CD4-positive, alpha-beta memory T cell (primary cell): ENCODE measurements at regions not wholly inside any gene's neighbourhood (a gene's known extent, or its start where the extent isn't known, plus 50 kb on each side); places are given as distances from the start of the nearest gene placed in this dataset.

ENCODE experiments used
- CTCF ChIA-PET: fragments of 350-600 bp; sonication (Branson Sonifier 250); formaldehyde crosslinking; loops from one replicate; lab custom pipeline; 2021; ENCODE audit warnings: inconsistent platforms; ENCODE audit not compliant: partially characterized antibody; lab: Charles Lee
- POLR2A ChIA-PET: fragments of 350-600 bp; sonication (Branson Sonifier 250); formaldehyde crosslinking; loops from one replicate; lab custom pipeline; 2021; ENCODE audit not compliant: partially characterized antibody; lab: Charles Lee
- DNase-seq, 5 donors: peaks; one replicate each; pipeline versions ENCODE4 v3.0.0 to v3.0.0-alpha.2; 2020 to 2022; ENCODE audit warnings: mixed read lengths in 1 of 5
- H3K27ac ChIP-seq: one replicate; pipeline ENCODE4 v1.7.0; 2013; ENCODE audit warnings: low read depth, low read length
- H3K27me3 ChIP-seq: 2 replicates; pipeline ENCODE4 v1.7.0; 2013; ENCODE audit warnings: mild to moderate bottlenecking, low read length, moderate library complexity; ENCODE audit not compliant: insufficient read depth
- H3K36me3 ChIP-seq: 2 replicates; pipeline ENCODE4 v1.7.0; 2013; ENCODE audit warnings: mild to moderate bottlenecking, low read length, moderate library complexity; ENCODE audit not compliant: insufficient read depth
- H3K4me1 ChIP-seq: 2 replicates; pipeline ENCODE4 v1.7.0; 2013; ENCODE audit warnings: mild to moderate bottlenecking, low read length, moderate library complexity; ENCODE audit not compliant: insufficient read depth
- H3K4me3 ChIP-seq, 2 donors: one replicate each; pipeline ENCODE4 v1.7.0; 2013; ENCODE audit warnings: low read length in 2 of 2, mild to moderate bottlenecking in 1 of 2
- H3K9me3 ChIP-seq, 2 donors: one replicate each; pipeline ENCODE4 v1.7.0; 2013; ENCODE audit warnings: low read length in 2 of 2, control low read depth in 1 of 2; ENCODE audit not compliant: control insufficient read depth in 1 of 2
- H3K27ac Mint-ChIP-seq, 7 donors: one replicate each; pipeline ENCODE4 v1.8.0; 2020 to 2021; ENCODE audit warnings: mixed read lengths in 7 of 7, mild to moderate bottlenecking in 6 of 7, inconsistent platforms in 3 of 7, moderate library complexity in 3 of 7
- H3K27me3 Mint-ChIP-seq, 2 donors: one replicate each; pipeline ENCODE4 v1.8.0; 2020 to 2021; ENCODE audit warnings: mixed read lengths in 2 of 2
- H3K36me3 Mint-ChIP-seq, 2 donors: one replicate each; pipeline ENCODE4 v1.8.0; 2020 to 2021; ENCODE audit warnings: mixed read lengths in 2 of 2, inconsistent platforms in 1 of 2, mild to moderate bottlenecking in 1 of 2
- H3K4me1 Mint-ChIP-seq, 4 donors: one replicate each; pipeline ENCODE4 v1.8.0; 2020 to 2021; ENCODE audit warnings: mixed read lengths in 4 of 4, mild to moderate bottlenecking in 1 of 4
- H3K4me3 Mint-ChIP-seq, 8 donors: one replicate each; pipeline ENCODE4 v1.8.0; 2020 to 2021; ENCODE audit warnings: mixed read lengths in 8 of 8, mild to moderate bottlenecking in 7 of 8, moderate library complexity in 6 of 8, inconsistent platforms in 3 of 8
- H3K9me3 Mint-ChIP-seq, 8 donors: one replicate each; pipeline ENCODE4 v1.8.0; 2020 to 2021; ENCODE audit warnings: mixed read lengths in 8 of 8, mild to moderate bottlenecking in 5 of 8, inconsistent platforms in 3 of 8, moderate library complexity in 1 of 8
- intact Hi-C: fragments of 100-400 bp; cut with micrococcal nuclease; formaldehyde crosslinking; loops from one replicate; pipeline ENCODE4 v1.15.1; 2023

DNA sequence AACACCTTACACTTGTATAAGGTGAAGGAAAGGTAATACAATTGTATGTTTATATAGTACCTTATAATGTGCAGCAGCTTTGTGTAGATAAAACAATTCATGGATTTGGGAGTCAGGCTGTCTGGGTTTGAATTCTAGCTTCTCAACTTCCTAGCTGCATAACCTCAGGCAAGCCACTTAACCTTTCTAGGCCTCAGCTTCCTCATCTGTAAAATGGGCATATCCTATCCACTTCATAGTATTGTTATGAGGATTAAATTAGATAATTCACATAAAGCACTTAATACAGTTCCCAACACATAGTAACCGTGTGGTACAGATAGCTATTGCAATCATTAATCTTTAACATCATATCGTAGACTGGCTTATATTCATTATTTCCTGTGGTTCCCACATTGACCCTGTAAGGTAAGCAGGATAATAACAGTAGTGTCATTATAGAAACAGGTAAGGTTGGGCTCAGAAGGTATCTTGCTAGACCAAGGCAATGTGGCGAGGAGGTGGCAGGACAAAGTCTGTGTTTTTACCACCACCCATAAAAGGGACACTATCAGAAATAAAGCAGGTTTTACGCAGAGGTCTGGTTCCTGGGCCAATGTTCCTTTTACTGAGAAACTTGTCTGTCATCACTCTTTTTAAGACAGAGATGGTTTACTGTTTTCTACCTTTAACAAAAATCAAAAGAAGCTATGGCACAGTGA is 334.1 kb downstream of the RRAGC start:
- Mint-ChIP-seq H3K4me1 (peaks cover 7 to 12% (median 10%) of the 10 kb centered on the region in 4 donors), H3K27ac (no peak overlapping the region), H3K4me3 (no peak overlapping the region), H3K36me3 (no peaks in the 10 kb centered on the region), H3K27me3 (peaks cover 6 to 13% of the 10 kb centered on the region in 2 donors), H3K9me3 (peaks cover 0 to 1% (median 0%) of the 10 kb centered on the region in 8 donors)
- no peak for DNase-seq
- Histone ChIP-seq H3K27ac (no peak overlapping the region), H3K4me1 (peaks cover 8% of the 10 kb centered on the region), H3K9me3 (no peaks in the 10 kb centered on the region), H3K4me3 (no peak overlapping the region), H3K36me3 (no peaks in the 10 kb centered on the region), H3K27me3 (no peaks in the 10 kb centered on the region)
- intact Hi-C loops = no loop called here
- CTCF ChIA-PET = interaction anchor here (0.8 to 1.5 kb wide), 3 partner anchors 21 to 35 kb away, joined by 3 to 4 read pairs (median 3); no protein-coding TSS in a partner anchor
- POLR2A ChIA-PET = no interaction called here

DNA sequence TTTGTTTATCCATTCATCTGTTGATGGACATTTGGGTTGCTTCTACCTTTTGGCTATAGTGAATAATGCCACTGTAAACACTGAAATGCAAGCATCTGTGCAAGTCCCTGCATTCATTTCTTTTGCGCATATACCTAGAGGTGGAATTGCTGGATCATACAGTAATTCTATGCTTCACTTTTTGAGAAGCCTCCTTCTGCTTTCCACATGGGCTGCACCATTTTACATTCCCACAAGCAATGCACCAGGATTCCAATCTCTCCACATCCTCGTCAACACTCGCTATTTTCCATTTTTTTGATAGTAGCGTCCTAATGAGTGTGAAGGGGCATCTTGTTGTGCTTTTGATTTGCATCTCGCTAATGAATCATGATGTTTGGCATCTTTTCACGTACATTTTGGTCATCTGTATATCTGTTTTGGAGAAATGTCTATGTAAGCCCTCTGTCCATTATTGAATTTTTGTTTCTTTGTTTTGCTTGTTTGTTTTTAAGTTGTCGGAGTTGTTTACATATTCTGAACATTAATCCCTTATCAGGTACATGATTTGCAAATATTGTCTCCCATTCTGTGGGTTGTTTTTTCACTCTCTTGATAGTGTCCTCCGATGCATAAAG is 335.4 kb downstream of the RRAGC start:
- intact Hi-C loops = no loop called here
- peaks cover 8% of the 10 kb centered on the region for H3K4me1 ChIP-seq
- no peaks in the 10 kb centered on the region for H3K27me3 ChIP-seq
- H3K27ac Mint-ChIP-seq = no peak overlapping the region
- H3K4me1 Mint-ChIP-seq = peaks cover 7 to 12% (median 10%) of the 10 kb centered on the region in 4 donors
- H3K27me3 Mint-ChIP-seq = peaks cover 4 to 13% of the 10 kb centered on the region in 2 donors
- no peak overlapping the region for H3K27ac ChIP-seq
- DNase-seq = no peak
- no peak overlapping the region for H3K4me3 Mint-ChIP-seq
- CTCF ChIA-PET = no interaction called here
- POLR2A ChIA-PET = no interaction called here
- no peak overlapping the region for H3K4me3 ChIP-seq
- no peaks in the 10 kb centered on the region for H3K36me3 ChIP-seq
- no peaks in the 10 kb centered on the region for H3K36me3 Mint-ChIP-seq
- H3K9me3 ChIP-seq = no peaks in the 10 kb centered on the region
- H3K9me3 Mint-ChIP-seq = peaks cover 0 to 1% (median 0%) of the 10 kb centered on the region in 8 donors

DNA sequence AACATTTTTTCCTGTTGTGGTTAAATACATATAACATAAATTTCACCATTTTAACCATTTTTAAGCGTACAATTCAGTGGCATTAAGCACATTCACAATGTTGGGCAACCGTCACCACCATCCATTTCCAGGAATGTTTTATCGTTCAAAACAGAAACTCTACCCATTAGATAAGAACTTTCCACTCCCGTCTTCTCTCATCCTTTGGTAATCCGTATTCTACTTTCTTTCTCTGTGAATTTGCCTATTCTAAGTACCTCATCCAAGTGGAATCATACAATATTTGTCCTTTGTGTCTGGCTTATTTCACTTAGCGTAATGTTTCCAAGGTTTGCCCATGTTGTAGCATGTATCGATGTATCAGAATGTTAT is 336.0 kb downstream of the RRAGC start:
- Histone ChIP-seq H3K27me3 (no peaks in the 10 kb centered on the region), H3K4me1 (peaks cover 8% of the 10 kb centered on the region), H3K27ac (no peak overlapping the region), H3K9me3 (no peaks in the 10 kb centered on the region), H3K4me3 (no peak overlapping the region), H3K36me3 (no peaks in the 10 kb centered on the region)
- Mint-ChIP-seq H3K4me3 (no peak overlapping the region), H3K4me1 (peaks cover 7 to 12% (median 10%) of the 10 kb centered on the region in 4 donors), H3K27me3 (peaks cover 6 to 13% of the 10 kb centered on the region in 2 donors), H3K9me3 (peaks cover 0 to 1% (median 0%) of the 10 kb centered on the region in 8 donors), H3K27ac (no peak overlapping the region), H3K36me3 (no peaks in the 10 kb centered on the region)
- no peak for DNase-seq
- ChIA-PET POLR2A (no interaction called here), CTCF (no interaction called here)
- intact Hi-C loops = no loop called here

DNA sequence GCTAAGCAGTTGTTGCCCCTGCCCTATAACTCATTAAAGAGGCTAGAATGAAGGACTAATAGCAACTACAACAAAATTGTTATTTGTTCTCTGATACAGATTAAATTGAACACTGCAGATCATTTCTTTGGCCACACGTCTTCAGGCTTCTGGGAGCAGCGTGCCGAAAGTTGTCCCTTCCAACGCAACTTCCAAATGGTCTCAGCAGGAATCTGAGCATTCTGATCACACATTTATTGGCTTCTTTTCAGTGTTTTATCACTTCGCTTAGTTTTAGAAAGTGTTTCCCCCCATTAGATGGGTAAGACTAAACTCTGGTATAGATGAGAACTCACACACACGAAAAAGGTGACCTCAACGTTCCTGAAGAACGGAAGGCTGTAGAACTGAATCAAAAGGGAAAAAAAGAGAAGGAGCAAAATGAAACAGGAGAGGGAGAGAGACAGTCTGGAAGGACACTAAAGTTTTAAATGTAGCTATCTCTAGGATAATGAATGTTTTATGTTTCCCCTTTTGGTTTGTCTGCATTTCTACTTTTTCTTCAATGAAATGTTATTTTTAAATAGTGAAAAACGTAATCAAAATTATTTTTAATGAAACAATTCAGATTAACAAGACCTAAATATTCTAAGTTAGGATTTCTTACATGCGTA is 336.5 kb downstream of the RRAGC start:
- no peak for DNase-seq
- Histone ChIP-seq H3K27ac (no peak overlapping the region), H3K9me3 (no peaks in the 10 kb centered on the region), H3K27me3 (no peaks in the 10 kb centered on the region), H3K36me3 (no peaks in the 10 kb centered on the region), H3K4me1 (peaks cover 8% of the 10 kb centered on the region), H3K4me3 (no peak overlapping the region)
- CTCF ChIA-PET = no interaction called here
- peaks cover 10 to 13% of the 10 kb centered on the region in 2 donors for H3K27me3 Mint-ChIP-seq
- H3K9me3 Mint-ChIP-seq = peaks cover 0 to 1% (median 0%) of the 10 kb centered on the region in 8 donors
- peaks cover 7 to 12% (median 10%) of the 10 kb centered on the region in 4 donors for H3K4me1 Mint-ChIP-seq
- H3K36me3 Mint-ChIP-seq = no peaks in the 10 kb centered on the region
- H3K27ac Mint-ChIP-seq = no peak overlapping the region
- intact Hi-C loops = no loop called here
- POLR2A ChIA-PET = no interaction called here
- H3K4me3 Mint-ChIP-seq = no peak overlapping the region

DNA sequence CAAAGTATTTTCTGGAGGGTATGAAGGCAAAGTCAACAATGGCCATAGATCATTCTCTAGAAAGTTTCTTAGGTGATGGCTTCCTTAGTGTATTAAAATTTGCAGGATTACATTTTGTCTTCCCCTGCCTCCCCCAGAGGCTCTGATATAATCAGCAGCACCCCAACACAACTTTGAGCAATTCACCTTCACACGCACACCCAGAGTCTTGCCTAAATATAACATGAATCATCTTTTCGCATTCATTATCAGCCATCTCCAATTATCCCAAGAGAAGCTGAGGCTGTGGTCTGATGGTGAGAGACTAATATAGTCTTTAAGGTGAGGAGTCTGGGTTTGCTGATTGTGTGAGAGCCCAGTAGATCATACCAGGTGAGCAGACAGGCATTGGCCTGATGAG is 343.0 kb downstream of the RRAGC start:
- Histone ChIP-seq H3K4me3 (no peak overlapping the region), H3K27ac (no peak overlapping the region), H3K27me3 (no peaks in the 10 kb centered on the region), H3K9me3 (no peaks in the 10 kb centered on the region), H3K36me3 (no peaks in the 10 kb centered on the region), H3K4me1 (no peaks in the 10 kb centered on the region)
- ChIA-PET POLR2A (no interaction called here), CTCF (no interaction called here)
- intact Hi-C loops = no loop called here
- H3K9me3 Mint-ChIP-seq = no peaks in the 10 kb centered on the region
- H3K4me1 Mint-ChIP-seq = no peaks in the 10 kb centered on the region
- H3K27me3 Mint-ChIP-seq = peaks cover 5 to 6% of the 10 kb centered on the region in 2 donors
- peak overlapping the region in 1 of 7 donors; percentile 4 for H3K27ac Mint-ChIP-seq
- H3K36me3 Mint-ChIP-seq = no peaks in the 10 kb centered on the region
- no peak for DNase-seq
- no peak overlapping the region for H3K4me3 Mint-ChIP-seq

DNA sequence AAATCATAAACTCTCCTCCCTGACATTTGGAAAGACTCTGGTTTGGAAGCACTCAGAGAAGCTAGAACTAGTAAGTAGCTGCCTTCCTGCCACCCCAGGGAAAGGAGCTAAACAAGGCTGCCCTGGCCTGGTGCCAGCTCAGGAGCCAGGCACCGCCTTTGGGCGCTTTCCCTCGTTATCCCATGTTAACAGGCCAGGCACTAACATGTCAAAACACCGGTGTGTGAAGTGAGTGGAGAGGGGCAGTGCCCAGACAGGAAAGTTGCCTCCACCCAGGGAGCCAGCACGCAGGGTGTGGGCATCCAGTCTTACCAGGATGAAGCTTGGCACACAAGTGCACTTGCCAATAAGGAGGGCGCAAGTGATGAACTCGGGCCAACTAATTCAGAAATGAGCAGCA is 346.8 kb downstream of the RRAGC start:
- no peaks in the 10 kb centered on the region for H3K27me3 ChIP-seq
- DNase-seq = no peak
- Mint-ChIP-seq H3K4me3 (no peak overlapping the region), H3K9me3 (no peaks in the 10 kb centered on the region), H3K36me3 (no peaks in the 10 kb centered on the region), H3K4me1 (no peaks in the 10 kb centered on the region), H3K27ac (no peak overlapping the region), H3K27me3 (peaks cover 6 to 17% of the 10 kb centered on the region in 2 donors)
- no peaks in the 10 kb centered on the region for H3K9me3 ChIP-seq
- H3K4me1 ChIP-seq = no peaks in the 10 kb centered on the region
- POLR2A ChIA-PET = no interaction called here
- intact Hi-C loops = no loop called here
- CTCF ChIA-PET = interaction anchor here (0.7 kb wide), 1 partner anchor 142 kb away, joined by 3 read pairs; no protein-coding TSS in a partner anchor
- no peak overlapping the region for H3K27ac ChIP-seq
- no peak overlapping the region for H3K4me3 ChIP-seq
- no peaks in the 10 kb centered on the region for H3K36me3 ChIP-seq

DNA sequence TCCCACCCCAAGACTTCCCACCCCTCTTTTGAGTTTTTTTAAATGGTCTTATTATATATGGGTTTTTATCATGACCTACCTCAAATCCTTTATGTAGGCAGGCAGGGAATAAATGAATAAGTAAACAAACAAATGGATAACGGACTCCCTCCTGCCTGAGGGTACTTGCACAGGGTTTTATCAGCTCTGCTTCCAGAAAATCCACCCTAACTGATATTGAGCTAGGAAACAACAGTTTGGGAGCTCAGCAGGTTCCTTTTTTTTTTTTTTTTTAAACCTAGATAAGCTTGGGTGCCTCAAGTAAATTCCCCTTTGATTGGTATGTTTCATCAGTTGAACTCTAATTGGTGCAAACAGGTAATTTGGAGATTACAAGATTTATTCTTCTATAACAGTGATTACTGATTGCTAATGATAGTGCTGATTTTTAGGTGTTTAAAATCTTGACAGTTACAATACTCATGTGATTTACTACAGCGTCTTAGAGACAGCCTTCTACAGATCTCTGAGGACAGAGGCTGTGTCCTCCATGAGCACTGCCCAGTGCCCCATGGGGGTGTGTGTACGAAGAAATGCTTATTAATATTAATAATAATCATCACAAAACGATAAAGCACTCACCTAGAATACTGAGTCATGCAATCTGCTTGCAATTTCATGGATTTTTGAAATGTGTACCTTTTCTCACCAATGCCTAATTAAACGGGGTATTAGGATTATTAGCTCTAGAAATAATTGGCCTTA is 347.4 kb downstream of the RRAGC start:
- no peak overlapping the region for H3K4me3 ChIP-seq
- CTCF ChIA-PET = interaction anchor here (0.7 kb wide), 1 partner anchor 141 kb away, joined by 3 read pairs; no protein-coding TSS in a partner anchor

More for the DNA sequence above, 347.4 kb downstream of the RRAGC start:
- intact Hi-C loops = no loop called here
- H3K27me3 Mint-ChIP-seq = peaks cover 6 to 17% of the 10 kb centered on the region in 2 donors
- no peaks in the 10 kb centered on the region for H3K36me3 Mint-ChIP-seq
- no peaks in the 10 kb centered on the region for H3K36me3 ChIP-seq
- no peaks in the 10 kb centered on the region for H3K27me3 ChIP-seq
- H3K4me1 ChIP-seq = no peaks in the 10 kb centered on the region
- POLR2A ChIA-PET = no interaction called here
- no peaks in the 10 kb centered on the region for H3K9me3 Mint-ChIP-seq
- no peak for DNase-seq
- no peaks in the 10 kb centered on the region for H3K9me3 ChIP-seq
- no peak overlapping the region for H3K4me3 Mint-ChIP-seq
- no peak overlapping the region for H3K27ac ChIP-seq
- H3K27ac Mint-ChIP-seq = no peak overlapping the region
- H3K4me1 Mint-ChIP-seq = no peaks in the 10 kb centered on the region
